HepG2 (cell line): ENCODE measurements at regions not wholly inside any gene's neighbourhood (a gene's known extent, or its start where the extent isn't known, plus 50 kb on each side); places are given as distances from the start of the nearest gene placed in this dataset.
A peak's percentile ranks its signal among the peaks of the same experiment; 100 is the strongest.

Experiments
- AGO2 ChIP-seq: fragments of 200-400 bp; formaldehyde crosslinking; optimal IDR thresholded peaks from 2 replicates; pipeline ENCODE3; 2017; ENCODE audit warnings: mild to moderate bottlenecking, low read depth, low read length, moderate library complexity
- ARNTL ChIP-seq: sonication (generic); formaldehyde crosslinking; IDR thresholded peaks from 2 replicates; pipeline ENCODE4 v1.4.0; 2020; ENCODE audit warnings: mild to moderate bottlenecking, missing genetic modification reagents
- ETV6 ChIP-seq: sonication (generic); formaldehyde crosslinking; conservative IDR thresholded peaks from 2 replicates; pipeline ENCODE4 v1.4.0; 2020; ENCODE audit warnings: missing genetic modification reagents
- FOXA3 ChIP-seq: IDR thresholded peaks from 2 replicates; pipeline ENCODE4 v1.6.1; 2016; ENCODE audit warnings: missing genetic modification reagents, missing compliant biosample characterization
- GATA4 ChIP-seq: sonication (generic); IDR thresholded peaks from 2 replicates; pipeline ENCODE4 v1.6.1; 2016; ENCODE audit warnings: antibody characterized with exemption, low read depth, borderline replicate concordance
- HMG20A ChIP-seq: IDR thresholded peaks from 2 replicates; pipeline ENCODE4 v1.6.1; 2016; ENCODE audit warnings: borderline replicate concordance
- JDP2 ChIP-seq: sonication (generic); formaldehyde crosslinking; IDR thresholded peaks from 2 replicates; pipeline ENCODE4 v1.8.1; 2022; ENCODE audit warnings: missing genetic modification reagents, borderline replicate concordance
- MEF2D ChIP-seq: sonication (generic); formaldehyde crosslinking; IDR thresholded peaks from 2 replicates; pipeline ENCODE4 v1.5.1; 2020; ENCODE audit warnings: mild to moderate bottlenecking, missing genetic modification reagents
- MIER3 ChIP-seq: IDR thresholded peaks from 2 replicates; pipeline ENCODE4 v1.6.1; 2016; ENCODE audit warnings: missing compliant biosample characterization, borderline replicate concordance
- MLX ChIP-seq: IDR thresholded peaks from 2 replicates; pipeline ENCODE4 v1.6.1; 2016
- NFIC ChIP-seq: IDR thresholded peaks from 2 replicates; pipeline ENCODE4 v1.6.1; 2012; ENCODE audit warnings: mild to moderate bottlenecking, low read length, inconsistent platforms
- ONECUT2 ChIP-seq: sonication (generic); formaldehyde crosslinking; IDR thresholded peaks from 2 replicates; pipeline ENCODE4 v1.4.0; 2020; ENCODE audit warnings: missing genetic modification reagents
- PLRG1 ChIP-seq: fragments of 450-650 bp; conservative IDR thresholded peaks from 2 replicates; pipeline ENCODE4 v1.6.1; 2016
- RAD51 ChIP-seq: fragments of 450-650 bp; IDR thresholded peaks from 2 replicates; pipeline ENCODE4 v1.6.1; 2016; ENCODE audit warnings: borderline replicate concordance
- RXRA ChIP-seq: sonication (generic); formaldehyde crosslinking; IDR thresholded peaks from 2 replicates; pipeline ENCODE4 v1.5.1; 2020; ENCODE audit warnings: missing genetic modification reagents
- SKI ChIP-seq: fragments of 450-650 bp; IDR thresholded peaks from one replicate; pipeline ENCODE4 v1.6.1; 2018; ENCODE audit warnings: mild to moderate bottlenecking; ENCODE audit not compliant: partially characterized antibody
- SMC3 ChIP-seq: IDR thresholded peaks from 2 replicates; pipeline ENCODE4 v1.6.1; 2011; ENCODE audit warnings: low read length, improper control_type of control experiment
- THYN1 ChIP-seq: sonication (generic); formaldehyde crosslinking; IDR thresholded peaks from 2 replicates; pipeline ENCODE4 v1.8.1; 2023; ENCODE audit warnings: low read depth, mild to moderate bottlenecking, moderate library complexity, missing genetic modification reagents, borderline replicate concordance
- ZFP36L1 ChIP-seq: sonication (generic); formaldehyde crosslinking; IDR thresholded peaks from 2 replicates; pipeline ENCODE4 v1.8.0; 2022; ENCODE audit warnings: mild to moderate bottlenecking, missing genetic modification reagents, moderate library complexity
- ZNF329 ChIP-seq: sonication (generic); formaldehyde crosslinking; IDR thresholded peaks from 2 replicates; pipeline ENCODE4 v1.9.0; 2021; ENCODE audit warnings: low read depth, mild to moderate bottlenecking, missing genetic modification reagents
- ZNF430 ChIP-seq: sonication (generic); formaldehyde crosslinking; IDR thresholded peaks from 2 replicates; pipeline ENCODE4 v1.9.0; 2021; ENCODE audit warnings: mild to moderate bottlenecking, missing genetic modification reagents
- ZSCAN21 ChIP-seq: sonication (generic); formaldehyde crosslinking; IDR thresholded peaks from 2 replicates; pipeline ENCODE4 v1.8.0; 2022; ENCODE audit warnings: mild to moderate bottlenecking, missing genetic modification reagents, moderate library complexity, borderline replicate concordance
- TF ChIP-seq, protein P1 (sequence below): sonication (generic); formaldehyde crosslinking; IDR thresholded peaks from 2 replicates; pipeline ENCODE4 v1.8.1; 2023; ENCODE audit warnings: missing genetic modification reagents, inconsistent platforms, borderline replicate concordance
- TF ChIP-seq, protein P2 (sequence below): sonication (generic); formaldehyde crosslinking; IDR thresholded peaks from 2 replicates; pipeline ENCODE4 v1.8.1; 2023; ENCODE audit warnings: mild to moderate bottlenecking, missing genetic modification reagents
- TF ChIP-seq, protein P3 (sequence below): sonication (generic); formaldehyde crosslinking; IDR thresholded peaks from 2 replicates; pipeline ENCODE4 v1.4.0; 2020; ENCODE audit warnings: missing genetic modification reagents
- TF ChIP-seq, protein P4 (sequence below): sonication (generic); formaldehyde crosslinking; IDR thresholded peaks from 2 replicates; pipeline ENCODE4 v1.4.0; 2020; ENCODE audit warnings: missing genetic modification reagents

- TF ChIP-seq, protein P1, sequence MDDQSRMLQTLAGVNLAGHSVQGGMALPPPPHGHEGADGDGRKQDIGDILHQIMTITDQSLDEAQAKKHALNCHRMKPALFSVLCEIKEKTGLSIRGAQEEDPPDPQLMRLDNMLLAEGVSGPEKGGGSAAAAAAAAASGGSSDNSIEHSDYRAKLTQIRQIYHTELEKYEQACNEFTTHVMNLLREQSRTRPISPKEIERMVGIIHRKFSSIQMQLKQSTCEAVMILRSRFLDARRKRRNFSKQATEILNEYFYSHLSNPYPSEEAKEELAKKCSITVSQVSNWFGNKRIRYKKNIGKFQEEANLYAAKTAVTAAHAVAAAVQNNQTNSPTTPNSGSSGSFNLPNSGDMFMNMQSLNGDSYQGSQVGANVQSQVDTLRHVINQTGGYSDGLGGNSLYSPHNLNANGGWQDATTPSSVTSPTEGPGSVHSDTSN (CRISPR knock-in tag) = no peak
- TF ChIP-seq SKI (peak; percentile 50), ZNF329 (CRISPR knock-in tag) (no peak), ONECUT2 (CRISPR knock-in tag) (0 out of 2 replicates have a peak, but pooled peaks have one; percentile 21), GATA4 (no peak), SMC3 (no peak), ETV6 (CRISPR knock-in tag) (no peak), PLRG1 (no peak), ARNTL (peak; percentile 59; the same call in 1 of the 2 replicates), MEF2D (CRISPR knock-in tag) (no peak), THYN1 (CRISPR knock-in tag) (no peak), ZSCAN21 (no peak), MIER3 (CRISPR knock-in tag) (no peak; the same call in 1 of the 2 replicates), RAD51 (no peak), MLX (CRISPR knock-in tag) (peak; percentile 87), RXRA (CRISPR knock-in tag) (peak; percentile 83), FOXA3 (peak; percentile 79), AGO2 (no peak), NFIC (peak; percentile 36; the same call in 1 of the 2 replicates), ZNF430 (CRISPR knock-in tag) (no peak), ZFP36L1 (CRISPR knock-in tag) (no peak), JDP2 (no peak), HMG20A (CRISPR knock-in tag) (peak; percentile 84)
- TF ChIP-seq, protein P2, sequence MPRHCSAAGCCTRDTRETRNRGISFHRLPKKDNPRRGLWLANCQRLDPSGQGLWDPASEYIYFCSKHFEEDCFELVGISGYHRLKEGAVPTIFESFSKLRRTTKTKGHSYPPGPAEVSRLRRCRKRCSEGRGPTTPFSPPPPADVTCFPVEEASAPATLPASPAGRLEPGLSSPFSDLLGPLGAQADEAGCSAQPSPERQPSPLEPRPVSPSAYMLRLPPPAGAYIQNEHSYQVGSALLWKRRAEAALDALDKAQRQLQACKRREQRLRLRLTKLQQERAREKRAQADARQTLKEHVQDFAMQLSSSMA (CRISPR knock-in tag) = no peak
- TF ChIP-seq, protein P3, sequence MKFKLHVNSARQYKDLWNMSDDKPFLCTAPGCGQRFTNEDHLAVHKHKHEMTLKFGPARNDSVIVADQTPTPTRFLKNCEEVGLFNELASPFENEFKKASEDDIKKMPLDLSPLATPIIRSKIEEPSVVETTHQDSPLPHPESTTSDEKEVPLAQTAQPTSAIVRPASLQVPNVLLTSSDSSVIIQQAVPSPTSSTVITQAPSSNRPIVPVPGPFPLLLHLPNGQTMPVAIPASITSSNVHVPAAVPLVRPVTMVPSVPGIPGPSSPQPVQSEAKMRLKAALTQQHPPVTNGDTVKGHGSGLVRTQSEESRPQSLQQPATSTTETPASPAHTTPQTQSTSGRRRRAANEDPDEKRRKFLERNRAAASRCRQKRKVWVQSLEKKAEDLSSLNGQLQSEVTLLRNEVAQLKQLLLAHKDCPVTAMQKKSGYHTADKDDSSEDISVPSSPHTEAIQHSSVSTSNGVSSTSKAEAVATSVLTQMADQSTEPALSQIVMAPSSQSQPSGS (CRISPR knock-in tag) = peak; percentile 62; the same call in 1 of the 2 replicates
- TF ChIP-seq, protein P4, sequence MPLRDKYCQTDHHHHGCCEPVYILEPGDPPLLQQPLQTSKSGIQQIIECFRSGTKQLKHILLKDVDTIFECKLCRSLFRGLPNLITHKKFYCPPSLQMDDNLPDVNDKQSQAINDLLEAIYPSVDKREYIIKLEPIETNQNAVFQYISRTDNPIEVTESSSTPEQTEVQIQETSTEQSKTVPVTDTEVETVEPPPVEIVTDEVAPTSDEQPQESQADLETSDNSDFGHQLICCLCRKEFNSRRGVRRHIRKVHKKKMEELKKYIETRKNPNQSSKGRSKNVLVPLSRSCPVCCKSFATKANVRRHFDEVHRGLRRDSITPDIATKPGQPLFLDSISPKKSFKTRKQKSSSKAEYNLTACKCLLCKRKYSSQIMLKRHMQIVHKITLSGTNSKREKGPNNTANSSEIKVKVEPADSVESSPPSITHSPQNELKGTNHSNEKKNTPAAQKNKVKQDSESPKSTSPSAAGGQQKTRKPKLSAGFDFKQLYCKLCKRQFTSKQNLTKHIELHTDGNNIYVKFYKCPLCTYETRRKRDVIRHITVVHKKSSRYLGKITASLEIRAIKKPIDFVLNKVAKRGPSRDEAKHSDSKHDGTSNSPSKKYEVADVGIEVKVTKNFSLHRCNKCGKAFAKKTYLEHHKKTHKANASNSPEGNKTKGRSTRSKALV (CRISPR knock-in tag) = no peak; the same call in 1 of the 2 replicates
Measured at GRCh38 chr1:10936998-10937901, 75.2 kb upstream of the TARDBP start (continued).
